ENCODE measurements at regions not wholly inside any gene's neighbourhood (a gene's known extent, or its start where the extent isn't known, plus 50 kb on each side); places are given as distances from the start of the nearest gene placed in this dataset.

DNA sequence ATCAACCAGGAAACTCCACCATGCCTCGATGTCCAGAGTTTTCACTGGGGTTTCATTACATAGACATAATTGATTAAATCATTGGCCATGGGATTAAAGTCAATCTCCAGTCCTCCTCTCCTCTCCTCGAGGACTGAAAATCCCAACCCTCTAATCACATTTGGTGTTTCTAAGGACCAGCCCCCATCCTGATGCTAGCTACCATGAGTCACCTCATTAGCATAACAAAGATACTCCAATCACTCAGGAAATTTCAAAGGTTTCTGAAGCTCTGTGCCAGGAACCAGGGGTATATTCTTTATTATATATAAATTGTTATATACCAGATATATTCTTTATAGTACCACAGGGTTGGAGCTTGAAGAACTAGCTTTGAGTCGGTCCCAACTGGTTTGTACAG lies 177.5 kb upstream of the PRNP start:
- no peak overlapping the region for H3K4me2 ChIP-seq (ENCODE audit: low read length)
- TF ChIP-seq, protein P1, sequence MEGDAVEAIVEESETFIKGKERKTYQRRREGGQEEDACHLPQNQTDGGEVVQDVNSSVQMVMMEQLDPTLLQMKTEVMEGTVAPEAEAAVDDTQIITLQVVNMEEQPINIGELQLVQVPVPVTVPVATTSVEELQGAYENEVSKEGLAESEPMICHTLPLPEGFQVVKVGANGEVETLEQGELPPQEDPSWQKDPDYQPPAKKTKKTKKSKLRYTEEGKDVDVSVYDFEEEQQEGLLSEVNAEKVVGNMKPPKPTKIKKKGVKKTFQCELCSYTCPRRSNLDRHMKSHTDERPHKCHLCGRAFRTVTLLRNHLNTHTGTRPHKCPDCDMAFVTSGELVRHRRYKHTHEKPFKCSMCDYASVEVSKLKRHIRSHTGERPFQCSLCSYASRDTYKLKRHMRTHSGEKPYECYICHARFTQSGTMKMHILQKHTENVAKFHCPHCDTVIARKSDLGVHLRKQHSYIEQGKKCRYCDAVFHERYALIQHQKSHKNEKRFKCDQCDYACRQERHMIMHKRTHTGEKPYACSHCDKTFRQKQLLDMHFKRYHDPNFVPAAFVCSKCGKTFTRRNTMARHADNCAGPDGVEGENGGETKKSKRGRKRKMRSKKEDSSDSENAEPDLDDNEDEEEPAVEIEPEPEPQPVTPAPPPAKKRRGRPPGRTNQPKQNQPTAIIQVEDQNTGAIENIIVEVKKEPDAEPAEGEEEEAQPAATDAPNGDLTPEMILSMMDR (IDR thresholded peaks at IDR 0.05; ENCODE audit: low read depth, low read length) = no peak
- no peak for TF ChIP-seq EZH2phosphoT487 (IDR thresholded peaks at IDR 0.05; ENCODE audit: low read depth)
- H3K9ac ChIP-seq (ENCODE audit: low read length) = no peak overlapping the region
- no peaks in the 10 kb centered on the region for H3K9me3 ChIP-seq (ENCODE audit: insufficient read depth, low read length)
- peaks cover 27% of the 10 kb centered on the region for H3K27me3 ChIP-seq (ENCODE audit: low read depth, low read length)
- no peaks in the 10 kb centered on the region for H3K79me2 ChIP-seq (ENCODE audit: low read length)
- H3K36me3 ChIP-seq (replicated peaks; ENCODE audit: low read depth, low read length) = no peaks in the 10 kb centered on the region
- H3K4me3 ChIP-seq (ENCODE audit: low read length) = no peak overlapping the region
- no peak overlapping the region for H3K27ac ChIP-seq (ENCODE audit: low read length)
- no peak overlapping the region for H2AFZ ChIP-seq (ENCODE audit: low read depth, low read length)
- H3K4me1 ChIP-seq (ENCODE audit: low read length) = no peaks in the 10 kb centered on the region
- H4K20me1 ChIP-seq (ENCODE audit: insufficient read depth, low read length) = no peaks in the 10 kb centered on the region

DNA sequence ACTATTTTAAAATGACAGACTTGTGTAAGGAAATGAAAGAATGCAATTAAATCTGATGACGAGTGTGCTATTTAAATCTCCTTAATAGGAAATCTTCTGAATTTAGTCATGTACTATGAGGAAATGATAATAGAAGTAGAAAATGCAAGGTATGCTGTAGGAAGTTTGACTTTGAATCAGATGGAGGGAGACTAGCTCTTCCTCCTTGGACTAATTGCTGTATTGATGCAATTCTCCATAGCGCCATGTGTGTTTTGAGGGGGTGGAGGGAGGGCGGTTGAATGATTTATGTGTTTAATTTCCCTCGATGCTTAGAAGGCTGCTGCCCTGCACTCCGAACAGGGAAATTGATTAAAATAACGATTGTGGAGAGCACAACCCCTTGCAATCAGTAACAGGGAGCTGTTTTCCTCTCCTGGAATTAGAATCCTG lies 179.0 kb upstream of the PRNP start:
- no peak overlapping the region for H3K9ac ChIP-seq (ENCODE audit: low read length)
- H3K27me3 ChIP-seq (ENCODE audit: low read depth, low read length) = peaks cover 20% of the 10 kb centered on the region
- H3K4me3 ChIP-seq (ENCODE audit: low read length) = no peak overlapping the region
- H3K36me3 ChIP-seq (replicated peaks; ENCODE audit: low read depth, low read length) = no peaks in the 10 kb centered on the region
- no peak overlapping the region for H3K27ac ChIP-seq (ENCODE audit: low read length)
- H3K9me3 ChIP-seq (ENCODE audit: insufficient read depth, low read length) = no peaks in the 10 kb centered on the region
- TF ChIP-seq, protein P1 (IDR thresholded peaks at IDR 0.05; ENCODE audit: low read depth, low read length) = no peak
- no peak for TF ChIP-seq EZH2phosphoT487 (IDR thresholded peaks at IDR 0.05; ENCODE audit: low read depth)
- no peak overlapping the region for H2AFZ ChIP-seq (ENCODE audit: low read depth, low read length)
- no peaks in the 10 kb centered on the region for H3K4me1 ChIP-seq (ENCODE audit: low read length)
- no peaks in the 10 kb centered on the region for H3K79me2 ChIP-seq (ENCODE audit: low read length)
- no peaks in the 10 kb centered on the region for H4K20me1 ChIP-seq (ENCODE audit: insufficient read depth, low read length)
- no peak overlapping the region for H3K4me2 ChIP-seq (ENCODE audit: low read length)

DNA sequence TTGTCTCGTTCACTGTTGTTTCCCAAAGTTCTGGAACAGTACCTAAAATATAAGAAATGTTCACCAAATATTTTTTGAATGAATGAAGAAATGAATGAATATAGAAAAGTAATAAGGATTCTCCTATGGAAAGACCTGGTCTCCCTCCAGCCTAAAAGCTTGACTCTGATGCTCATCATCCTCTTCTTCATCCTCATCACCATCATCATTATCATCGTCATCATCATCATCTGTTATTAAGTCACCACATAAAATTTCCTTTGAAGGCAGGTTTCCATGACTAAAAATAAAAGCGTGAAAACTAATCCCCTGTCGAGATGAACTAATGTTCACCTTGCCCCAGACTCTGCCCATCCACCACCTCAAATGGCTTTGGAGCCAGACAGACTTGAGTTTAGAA lies 181.4 kb upstream of the PRNP start:
- Histone ChIP-seq H3K27ac (ENCODE audit: low read length) (no peak overlapping the region), H4K20me1 (ENCODE audit: insufficient read depth, low read length) (no peaks in the 10 kb centered on the region), H3K27me3 (ENCODE audit: low read depth, low read length) (0 out of 2 replicates have a peak, but pooled peaks cover 5% of the 10 kb centered on the region), H3K4me3 (ENCODE audit: low read length) (no peak overlapping the region), H3K36me3 (replicated peaks; ENCODE audit: low read depth, low read length) (no peaks in the 10 kb centered on the region), H3K9ac (ENCODE audit: low read length) (no peak overlapping the region), H3K79me2 (ENCODE audit: low read length) (no peaks in the 10 kb centered on the region), H3K9me3 (ENCODE audit: insufficient read depth, low read length) (no peaks in the 10 kb centered on the region), H3K4me2 (ENCODE audit: low read length) (no peak overlapping the region), H2AFZ (ENCODE audit: low read depth, low read length) (no peak overlapping the region), H3K4me1 (ENCODE audit: low read length) (no peaks in the 10 kb centered on the region)
- TF ChIP-seq, protein P1 (IDR thresholded peaks at IDR 0.05; ENCODE audit: low read depth, low read length) = no peak
- TF ChIP-seq EZH2phosphoT487 (IDR thresholded peaks at IDR 0.05; ENCODE audit: low read depth) = no peak

DNA sequence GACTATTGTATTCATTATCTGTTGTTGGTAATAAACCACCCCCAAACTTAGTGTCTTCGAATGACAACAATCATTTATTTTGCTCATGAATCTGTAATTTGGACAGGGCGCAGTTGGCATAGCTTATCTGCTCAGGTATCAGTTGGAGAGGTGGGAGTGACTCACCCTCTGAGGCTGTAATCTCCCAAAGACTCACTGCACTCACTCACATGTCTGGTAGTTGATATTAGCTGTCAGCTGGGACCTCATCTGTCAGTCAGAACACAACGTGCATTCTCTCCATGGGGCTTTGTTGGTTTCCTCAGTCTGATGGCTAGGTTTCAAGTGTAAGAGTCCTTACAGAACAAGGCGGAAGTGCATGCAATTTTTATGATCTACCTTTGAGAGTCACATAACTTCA lies 183.5 kb upstream of the PRNP start:
- TF ChIP-seq, protein P1 (IDR thresholded peaks at IDR 0.05; ENCODE audit: low read depth, low read length) = no peak
- no peak for TF ChIP-seq EZH2phosphoT487 (IDR thresholded peaks at IDR 0.05; ENCODE audit: low read depth)
- Histone ChIP-seq H3K9me3 (ENCODE audit: insufficient read depth, low read length) (no peaks in the 10 kb centered on the region), H3K27ac (ENCODE audit: low read length) (no peak overlapping the region), H3K9ac (ENCODE audit: low read length) (no peak overlapping the region), H4K20me1 (ENCODE audit: insufficient read depth, low read length) (no peaks in the 10 kb centered on the region), H3K4me2 (ENCODE audit: low read length) (no peak overlapping the region), H3K79me2 (ENCODE audit: low read length) (no peaks in the 10 kb centered on the region), H2AFZ (ENCODE audit: low read depth, low read length) (no peak overlapping the region), H3K27me3 (ENCODE audit: low read depth, low read length) (0 out of 2 replicates have a peak, but pooled peaks cover 5% of the 10 kb centered on the region), H3K4me1 (ENCODE audit: low read length) (no peaks in the 10 kb centered on the region), H3K36me3 (replicated peaks; ENCODE audit: low read depth, low read length) (no peaks in the 10 kb centered on the region), H3K4me3 (ENCODE audit: low read length) (no peak overlapping the region)
